NT2/D1 (cell line): ENCODE measurements at regions not wholly inside any gene's neighbourhood (a gene's known extent, or its start where the extent isn't known, plus 50 kb on each side); places are given as distances from the start of the nearest gene placed in this dataset.
"Not testable (repeated sequence)": the region's sequence is repeated elsewhere in the genome, so short reads cannot be mapped to it uniquely, and the experiment has no call there.

Source experiments
- DNase-seq: peaks from one replicate; pipeline ENCODE4 v3.0.0-alpha.2; 2011; ENCODE audit warnings: low read depth, low spot score
- H3K27me3 ChIP-seq: 2 replicates; pipeline ENCODE4 v1.6.0; 2011; ENCODE audit warnings: mild to moderate bottlenecking; ENCODE audit not compliant: insufficient read length, insufficient read depth
- H3K36me3 ChIP-seq: 2 replicates; pipeline ENCODE4 v1.6.1; 2011; ENCODE audit warnings: mild to moderate bottlenecking, low read length, mixed read lengths; ENCODE audit not compliant: insufficient read depth, insufficient read length
- H3K4me1 ChIP-seq: 2 replicates; pipeline ENCODE4 v1.5.1; 2011; ENCODE audit not compliant: insufficient read depth, insufficient read length
- H3K4me3 ChIP-seq: 2 replicates; pipeline ENCODE4 v1.5.1; 2011; ENCODE audit warnings: low read depth; ENCODE audit not compliant: insufficient read length
- H3K9ac ChIP-seq: 2 replicates; pipeline ENCODE4 v1.6.0; 2011; ENCODE audit warnings: low read depth; ENCODE audit not compliant: insufficient read length
- H3K9me3 ChIP-seq: 2 replicates; pipeline ENCODE4 v1.5.1; 2011; ENCODE audit warnings: mild to moderate bottlenecking, low read length; ENCODE audit not compliant: insufficient read depth
- SUZ12 ChIP-seq: IDR thresholded peaks from 2 replicates; pipeline ENCODE4 v1.6.1; 2011; ENCODE audit not compliant: insufficient read length, insufficient read depth; ENCODE audit errors: extremely low read depth
- YY1 ChIP-seq: IDR thresholded peaks from 2 replicates; pipeline ENCODE4 v1.6.1; 2011; ENCODE audit not compliant: insufficient read length, insufficient read depth
- ZNF274 ChIP-seq: IDR thresholded peaks from 2 replicates; pipeline ENCODE4 v1.6.1; 2011; ENCODE audit warnings: mild to moderate bottlenecking, low read depth, low read length

GRCh38 chr4:189128341-189128740 lies 812.3 kb upstream of the FRG1 start:
- H3K27me3 ChIP-seq = no peaks in the 10 kb centered on the region
- TF ChIP-seq ZNF274 (no peak), SUZ12 (no peak), YY1 (no peak)
- DNase-seq = no peak

DNA sequence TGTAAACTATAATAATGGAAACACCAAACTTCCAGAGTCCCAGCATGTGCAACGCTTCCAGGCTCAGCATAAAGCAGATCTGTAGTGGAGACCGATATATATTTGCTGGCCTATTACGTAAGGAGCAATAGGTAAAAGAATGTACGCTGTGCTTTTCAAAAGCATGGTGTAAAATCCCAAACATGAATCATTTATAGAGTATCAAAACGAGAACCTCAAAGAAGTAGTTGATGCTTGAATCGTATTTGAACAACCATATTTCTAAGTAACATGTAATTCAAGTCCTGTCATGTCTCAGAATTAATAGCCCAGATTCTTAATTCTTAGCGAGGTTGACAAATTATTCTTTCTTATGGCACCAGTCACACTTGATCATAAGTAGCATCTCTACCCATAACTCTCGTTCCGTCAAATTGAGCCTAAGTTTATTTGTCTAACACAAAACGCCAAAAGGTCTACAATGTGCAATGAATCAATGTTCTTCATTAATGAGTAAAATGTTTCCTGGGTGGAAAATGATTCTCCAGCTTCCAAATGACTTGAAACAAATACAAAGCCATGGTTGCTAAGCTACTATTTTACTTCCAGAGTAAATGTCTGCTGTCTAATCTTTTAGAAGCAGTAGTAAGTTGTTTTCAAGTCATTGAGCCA lies 811.5 kb upstream of the FRG1 start:
- H3K4me1 ChIP-seq = no peaks in the 10 kb centered on the region
- DNase-seq = no peak

More at GRCh38 chr4:189128341-189128740, 812.3 kb upstream of the FRG1 start:
- Histone ChIP-seq H3K36me3 (no peaks in the 10 kb centered on the region), H3K9me3 (no peaks in the 10 kb centered on the region), H3K4me3 (no peak overlapping the region), H3K9ac (no peak overlapping the region), H3K4me1 (no peaks in the 10 kb centered on the region)

GRCh38 chr4:189131118-189131517 lies 809.6 kb upstream of the FRG1 start:
- Histone ChIP-seq H3K27me3 (no peaks in the 10 kb centered on the region), H3K9me3 (no peaks in the 10 kb centered on the region), H3K4me1 (no peaks in the 10 kb centered on the region), H3K36me3 (no peaks in the 10 kb centered on the region), H3K9ac (no peak overlapping the region), H3K4me3 (no peak overlapping the region)
- no peak for DNase-seq
- TF ChIP-seq SUZ12 = no peak
- TF ChIP-seq YY1 = no peak
- TF ChIP-seq ZNF274 = no peak

More for the DNA sequence above, 811.5 kb upstream of the FRG1 start:
- no peaks in the 10 kb centered on the region for H3K27me3 ChIP-seq
- no peaks in the 10 kb centered on the region for H3K36me3 ChIP-seq
- TF ChIP-seq SUZ12 (no peak), YY1 (no peak), ZNF274 (no peak)
- no peaks in the 10 kb centered on the region for H3K9me3 ChIP-seq
- H3K9ac ChIP-seq = no peak overlapping the region
- no peak overlapping the region for H3K4me3 ChIP-seq

GRCh38 chr4:189136462-189136861 lies 804.2 kb upstream of the FRG1 start:
- no peak for DNase-seq
- Histone ChIP-seq H3K4me1 (no peaks in the 10 kb centered on the region), H3K9ac (no peak overlapping the region), H3K27me3 (no peaks in the 10 kb centered on the region), H3K4me3 (no peak overlapping the region), H3K9me3 (no peaks in the 10 kb centered on the region), H3K36me3 (no peaks in the 10 kb centered on the region)
- TF ChIP-seq YY1 = no peak
- TF ChIP-seq ZNF274 = no peak
- no peak for TF ChIP-seq SUZ12

DNA sequence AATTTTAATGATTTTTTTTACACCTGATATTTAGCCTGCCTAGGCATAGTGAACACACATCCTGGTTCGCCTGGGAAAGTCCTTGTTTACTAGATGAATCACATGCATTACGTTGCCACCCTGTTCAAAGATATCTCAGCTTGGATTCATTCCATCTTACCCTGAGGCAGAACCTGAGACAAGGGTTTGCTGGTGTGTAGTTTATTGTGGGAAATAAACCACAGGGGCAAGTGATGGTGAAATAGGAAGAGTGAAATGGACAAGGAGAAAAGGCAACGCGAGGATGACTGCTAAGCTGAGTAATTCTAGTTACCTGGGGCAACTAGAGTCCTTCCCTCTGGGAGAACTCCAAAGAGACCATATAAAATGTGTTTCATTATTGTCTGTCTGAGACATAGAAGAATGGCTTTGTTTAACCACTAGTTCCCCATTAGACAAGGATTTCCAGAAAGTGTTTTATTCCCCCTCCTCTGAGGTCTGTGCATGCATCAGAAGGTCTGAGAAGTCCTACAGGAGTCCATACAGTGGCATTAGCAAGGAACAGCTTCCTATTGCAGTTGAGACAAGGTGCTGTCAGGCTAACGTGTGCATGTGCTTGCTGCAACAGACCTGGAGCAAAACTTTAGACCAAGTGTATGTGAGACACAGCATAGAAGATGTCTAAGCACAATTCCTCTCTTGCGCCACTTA lies 797.3 kb upstream of the FRG1 start:
- H3K9me3 ChIP-seq = no peaks in the 10 kb centered on the region
- no peak for DNase-seq
- no peaks in the 10 kb centered on the region for H3K4me1 ChIP-seq
- no peak overlapping the region for H3K4me3 ChIP-seq
- H3K27me3 ChIP-seq = no peaks in the 10 kb centered on the region
- H3K9ac ChIP-seq = no peak overlapping the region
- no peaks in the 10 kb centered on the region for H3K36me3 ChIP-seq
- no peak for TF ChIP-seq ZNF274
- no peak for TF ChIP-seq YY1
- TF ChIP-seq SUZ12 = no peak

- no peak for TF ChIP-seq SUZ12
- no peak for TF ChIP-seq YY1
- TF ChIP-seq ZNF274 = no peak
- H3K27me3 ChIP-seq = no peaks in the 10 kb centered on the region
- no peak overlapping the region for H3K4me3 ChIP-seq
- H3K36me3 ChIP-seq = no peaks in the 10 kb centered on the region
- no peak for DNase-seq
- H3K9ac ChIP-seq = no peak overlapping the region
- H3K9me3 ChIP-seq = peaks cover 9% of the 10 kb centered on the region
- no peaks in the 10 kb centered on the region for H3K4me1 ChIP-seq
Measured at GRCh38 chr4:189147005-189147929, 793.4 kb upstream of the FRG1 start.

DNA sequence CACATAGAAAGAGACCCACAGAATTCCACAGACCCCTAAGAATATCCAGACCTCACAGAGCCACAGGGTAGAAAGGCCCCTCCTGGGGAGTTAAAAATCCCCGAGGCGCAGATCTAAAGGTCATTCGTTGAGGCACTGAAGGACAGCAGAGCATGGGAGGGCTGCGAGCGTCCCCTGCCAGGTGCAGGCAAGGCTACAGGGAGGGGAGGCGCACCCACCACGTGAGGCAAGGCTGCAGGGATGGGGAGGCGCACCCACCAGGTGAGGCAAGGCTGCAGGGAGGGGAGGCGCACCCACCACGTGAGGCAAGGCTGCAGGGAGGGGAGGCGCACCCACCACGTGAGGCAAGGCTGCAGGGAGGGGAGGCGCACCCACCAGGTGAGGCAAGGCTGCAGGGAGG lies 785.6 kb upstream of the FRG1 start:
- not testable (repeated sequence) for H3K36me3 ChIP-seq, H3K9ac ChIP-seq, H3K27me3 ChIP-seq, H3K4me3 ChIP-seq, DNase-seq, H3K4me1 ChIP-seq, H3K9me3 ChIP-seq
